HG02588 (cell line): ENCODE measurements at regions not wholly inside any gene's neighbourhood (a gene's known extent, or its start where the extent isn't known, plus 50 kb on each side); places are given as distances from the start of the nearest gene placed in this dataset.
"Not testable (repeated sequence)": the region's sequence is repeated elsewhere in the genome, so short reads cannot be mapped to it uniquely, and the experiment has no call there.

Experiments used
- ATAC-seq: cut with Tn5 transposase; IDR thresholded peaks from one replicate; pipeline ENCODE4 v1.9.1; 2021; ENCODE audit warnings: mild to moderate bottlenecking, moderate library complexity; ENCODE audit not compliant: unreplicated experiment

DNA sequence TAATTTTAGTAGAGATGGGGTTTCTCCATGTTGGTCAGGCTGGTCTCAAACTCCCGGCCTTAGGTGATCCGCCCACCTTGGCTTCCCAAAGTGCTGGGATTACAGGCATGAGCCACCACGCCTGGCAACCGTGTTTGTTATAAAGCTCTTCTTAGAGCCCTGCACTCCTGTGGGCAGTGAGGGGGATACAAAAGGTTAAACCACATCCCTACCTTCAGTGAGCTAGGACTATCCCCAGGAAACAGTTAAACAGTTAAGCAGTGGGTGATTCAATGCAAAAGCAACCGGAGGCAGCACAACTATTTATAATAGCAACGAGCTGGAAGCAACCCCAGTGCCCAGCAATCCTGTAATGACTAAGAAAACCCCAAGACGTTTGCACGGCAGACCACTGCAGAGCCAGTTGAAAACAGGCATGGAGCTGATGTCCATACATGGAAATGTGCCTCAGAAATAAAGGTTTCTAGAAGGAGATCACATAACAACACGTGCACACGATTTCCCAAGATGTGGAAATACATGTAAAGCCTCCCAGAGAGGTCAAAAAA lies 107.2 kb upstream of the LYZL2 start:
- ATAC-seq: peak; percentile 74

DNA sequence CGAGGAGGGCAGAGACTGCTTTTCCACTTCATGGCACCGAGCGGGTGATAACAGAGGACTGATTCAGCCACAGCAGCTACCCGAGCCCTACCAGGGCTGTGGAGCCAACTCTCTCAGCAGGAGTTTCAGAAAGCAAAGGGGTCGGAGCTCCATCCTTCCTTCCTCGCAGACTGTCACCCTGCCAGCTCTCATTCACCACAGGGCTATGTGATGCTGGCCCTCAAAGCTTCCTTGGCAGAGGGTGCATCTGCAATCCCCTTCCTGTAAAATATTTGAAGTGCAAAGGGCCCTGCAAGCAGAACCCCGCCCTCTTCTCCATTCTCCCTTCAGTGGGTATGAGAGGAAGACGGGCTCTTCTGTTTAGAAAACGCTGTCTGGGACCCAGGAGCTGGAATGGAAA lies 105.3 kb upstream of the LYZL2 start:
- ATAC-seq: no peak

DNA sequence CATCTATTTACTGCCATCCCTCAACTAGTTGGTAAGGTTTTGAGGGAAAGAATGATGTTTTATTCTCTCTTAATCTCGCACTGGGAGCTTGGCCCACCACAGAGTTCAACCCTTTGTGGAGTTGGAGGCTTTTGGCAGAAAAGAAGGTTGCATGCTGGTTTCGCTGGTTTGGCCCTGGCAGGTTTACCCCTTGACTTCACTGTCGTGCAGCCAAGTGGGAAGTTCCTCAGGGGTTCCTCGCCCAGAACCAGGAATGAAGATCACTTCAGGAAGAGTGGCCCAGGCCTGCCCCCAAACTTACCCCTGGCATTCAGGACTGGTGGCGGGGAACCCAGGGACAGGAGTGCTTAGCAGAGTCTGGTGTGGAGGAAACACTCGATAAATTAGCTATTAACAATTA lies 103.1 kb upstream of the LYZL2 start:
- ATAC-seq: no peak

DNA sequence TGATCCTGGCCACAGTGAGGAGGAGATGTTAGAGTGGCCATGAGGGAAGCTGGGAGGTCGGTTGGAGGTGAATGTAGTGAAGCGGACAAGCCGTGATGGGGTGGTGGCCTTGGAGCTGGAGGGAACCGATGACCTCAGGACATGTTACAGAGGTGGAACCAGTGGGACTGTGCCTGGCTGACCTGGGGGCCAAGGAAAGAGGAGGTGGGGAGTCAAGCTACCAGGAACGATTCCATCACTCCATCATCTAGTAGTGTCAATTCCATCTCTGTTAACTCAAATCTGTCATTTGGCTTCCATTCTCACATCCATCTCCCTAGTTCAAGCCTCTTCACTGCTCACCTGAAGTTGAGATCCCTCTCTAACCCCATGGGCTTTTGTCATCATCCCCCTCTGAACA lies 102.4 kb upstream of the LYZL2 start:
- no peak for ATAC-seq

DNA sequence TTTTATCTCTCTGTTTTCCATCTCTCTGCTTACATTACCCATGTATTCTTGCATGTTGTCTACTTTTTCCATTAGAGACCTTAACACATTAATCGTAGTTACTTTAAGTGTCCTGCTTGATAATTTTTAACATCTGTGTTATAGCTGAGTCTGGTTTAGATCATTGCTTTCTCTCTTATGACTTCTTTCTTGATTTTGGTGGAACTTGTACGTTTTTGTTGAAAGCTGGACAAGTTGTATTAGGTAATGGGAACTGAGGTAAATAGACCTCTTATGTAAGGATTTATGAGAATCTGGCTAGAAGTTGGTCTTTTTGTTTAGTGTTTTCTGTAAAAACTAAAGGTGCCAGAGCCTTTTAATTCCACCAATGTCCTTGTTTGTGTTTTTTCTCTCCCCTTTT lies 100.8 kb upstream of the LYZL2 start:
- ATAC-seq: no peak

DNA sequence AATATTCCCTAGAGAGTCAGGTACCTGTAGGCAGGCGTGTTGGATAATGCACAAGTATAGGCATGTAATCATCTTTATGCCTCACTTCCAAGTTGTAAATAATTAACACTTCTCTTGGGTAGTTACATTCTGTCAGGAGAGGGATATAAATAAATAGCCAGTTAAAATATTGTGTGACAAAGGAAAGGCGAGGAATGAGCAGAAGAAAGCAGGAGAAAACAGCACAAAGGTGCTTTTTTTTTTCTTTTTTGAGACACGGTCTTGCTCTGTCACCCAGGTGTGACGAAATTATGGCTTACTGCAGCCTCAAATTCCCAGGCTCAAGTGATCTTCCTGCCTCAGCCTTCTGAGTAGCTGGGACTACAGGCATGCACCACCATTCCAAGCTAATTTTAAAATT lies 99.2 kb upstream of the LYZL2 start:
- no peak for ATAC-seq

DNA sequence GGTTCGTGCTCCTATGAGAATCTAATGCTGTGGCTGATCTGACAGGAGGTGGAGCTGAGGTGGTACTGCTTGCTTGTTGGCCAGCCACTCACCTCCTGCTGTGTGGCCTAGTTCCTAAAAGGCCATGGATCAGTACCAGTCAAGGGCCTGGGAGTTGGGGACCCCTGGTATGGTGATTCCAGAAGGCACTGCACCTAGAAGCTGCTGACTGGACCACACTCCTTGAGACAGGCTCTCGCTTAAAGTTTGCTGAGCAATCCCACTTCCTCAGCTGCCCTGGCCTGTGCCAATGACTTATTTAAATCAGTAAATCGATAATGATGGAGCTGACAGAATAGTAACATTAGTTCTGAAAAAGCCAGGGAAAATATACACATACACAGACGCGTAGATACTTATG lies 98.6 kb upstream of the LYZL2 start:
- no peak for ATAC-seq

DNA sequence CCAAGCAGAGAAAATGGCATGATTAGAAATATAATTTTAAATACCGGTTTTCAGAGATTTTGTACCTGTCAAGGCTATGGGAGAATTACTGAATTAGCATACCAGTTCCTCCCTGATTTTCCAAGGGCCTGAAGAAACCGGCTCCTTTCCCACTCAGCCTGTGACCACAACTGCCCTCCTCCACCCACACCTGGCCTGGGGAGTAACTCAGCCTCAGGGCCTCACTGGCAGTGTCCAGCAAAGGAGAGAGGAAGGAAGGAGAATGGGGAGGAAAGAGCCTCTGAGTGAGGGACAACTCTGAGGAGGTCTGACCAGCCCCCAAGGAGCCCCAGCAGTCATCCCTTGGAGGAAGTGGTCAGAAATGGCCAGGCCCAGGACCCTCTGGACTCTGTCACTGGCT lies 98.0 kb upstream of the LYZL2 start:
- no peak for ATAC-seq

DNA sequence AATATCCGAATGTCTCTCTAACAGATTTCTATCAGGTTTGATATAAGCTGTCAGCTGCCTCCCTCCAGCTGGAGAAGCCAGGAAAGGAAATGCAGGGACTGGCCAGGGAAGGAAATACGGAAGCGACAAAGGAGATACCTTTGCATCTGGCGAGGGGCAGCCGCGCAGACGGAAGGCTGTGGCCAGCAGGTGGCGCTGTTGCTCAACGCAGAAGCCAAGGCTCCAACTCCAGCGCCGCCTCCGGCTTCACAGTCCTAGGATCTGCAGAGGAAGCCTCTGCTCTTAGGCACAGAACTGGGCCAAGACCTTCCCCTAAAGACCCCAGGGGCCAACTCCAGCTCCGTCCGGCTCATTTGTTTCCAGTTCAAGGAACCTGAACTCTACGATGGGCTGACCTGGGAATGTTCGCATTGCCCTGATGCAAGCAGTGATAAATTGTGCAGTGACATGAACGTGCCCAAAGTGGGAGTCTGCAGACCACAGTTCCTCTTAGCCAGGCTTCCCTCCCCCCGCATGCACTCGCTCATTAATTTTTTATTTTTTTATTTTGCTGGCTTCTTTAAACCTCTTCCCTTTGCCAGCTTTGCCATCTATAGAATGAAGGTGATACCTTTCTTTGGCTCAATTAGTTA lies 97.3 kb upstream of the LYZL2 start:
- peak; percentile 79 for ATAC-seq

DNA sequence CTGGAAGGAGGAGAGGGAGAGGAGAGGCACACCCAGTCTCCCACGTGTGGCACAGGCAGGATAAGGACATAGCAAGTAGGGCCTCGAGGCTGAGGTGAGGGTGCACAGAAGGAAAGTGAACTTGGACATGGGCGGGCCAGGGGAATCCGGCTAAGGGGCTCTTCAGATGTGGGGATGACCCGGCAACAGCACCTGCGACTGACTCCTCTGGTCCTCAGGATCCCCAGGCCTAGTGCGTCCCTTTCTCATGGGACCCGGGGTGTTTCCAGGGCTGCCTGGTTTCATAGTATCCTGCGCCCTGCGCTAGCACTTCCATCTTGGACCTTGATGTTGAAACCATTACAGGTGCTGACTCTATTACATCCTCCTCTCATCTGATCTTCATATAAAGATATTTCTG lies 96.1 kb upstream of the LYZL2 start:
- no peak for ATAC-seq

DNA sequence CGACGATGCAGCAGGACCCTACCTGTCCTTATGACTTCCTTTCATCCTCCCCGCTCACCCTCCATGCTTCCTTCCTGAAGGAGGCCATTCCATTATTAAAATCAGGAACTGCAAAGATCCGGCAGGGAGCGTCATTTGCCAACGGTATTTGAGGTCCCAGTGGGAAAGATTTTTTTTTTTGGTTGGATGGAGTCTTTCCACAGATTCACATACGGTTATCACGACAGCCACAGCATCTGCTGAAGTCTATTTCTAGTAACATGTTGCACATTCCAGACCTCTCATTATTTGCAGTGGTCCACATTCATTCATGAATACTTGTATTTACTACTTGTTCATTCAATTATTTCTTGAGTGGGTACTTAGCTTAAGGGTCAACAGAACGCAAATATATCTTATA lies 94.7 kb upstream of the LYZL2 start:
- ATAC-seq: no peak

DNA sequence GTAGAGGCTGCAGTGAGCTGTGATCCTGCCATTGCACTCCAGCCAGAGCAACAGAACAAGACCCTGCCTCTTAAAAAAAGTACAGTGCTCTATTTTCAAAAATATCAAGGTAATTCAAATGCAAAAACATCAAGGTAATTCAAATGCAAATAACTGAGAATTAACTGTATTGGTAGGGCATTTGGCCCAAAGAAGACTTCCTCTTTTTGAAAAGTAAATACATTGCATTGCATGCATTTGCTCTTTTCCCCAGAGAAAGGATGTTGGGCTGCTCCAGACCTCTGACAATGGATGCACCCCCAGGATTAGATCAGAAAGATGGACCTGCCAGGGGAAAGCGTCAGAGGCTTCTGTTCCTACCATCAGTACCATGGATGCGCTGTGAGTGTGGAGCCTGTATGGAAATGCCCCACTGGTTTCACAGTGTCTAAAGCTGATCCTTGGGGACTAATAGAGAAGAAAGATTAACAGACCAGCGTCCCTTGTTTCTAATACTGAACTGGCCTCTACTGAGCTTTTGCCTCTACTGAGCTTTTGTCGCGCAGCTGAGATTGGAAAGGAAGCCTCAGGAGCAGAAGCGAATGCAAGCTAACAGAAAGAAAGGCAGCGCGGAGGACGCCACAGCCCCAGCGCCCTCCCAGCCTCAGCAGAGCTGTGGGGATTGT lies 93.5 kb upstream of the LYZL2 start:
- ATAC-seq: no peak

DNA sequence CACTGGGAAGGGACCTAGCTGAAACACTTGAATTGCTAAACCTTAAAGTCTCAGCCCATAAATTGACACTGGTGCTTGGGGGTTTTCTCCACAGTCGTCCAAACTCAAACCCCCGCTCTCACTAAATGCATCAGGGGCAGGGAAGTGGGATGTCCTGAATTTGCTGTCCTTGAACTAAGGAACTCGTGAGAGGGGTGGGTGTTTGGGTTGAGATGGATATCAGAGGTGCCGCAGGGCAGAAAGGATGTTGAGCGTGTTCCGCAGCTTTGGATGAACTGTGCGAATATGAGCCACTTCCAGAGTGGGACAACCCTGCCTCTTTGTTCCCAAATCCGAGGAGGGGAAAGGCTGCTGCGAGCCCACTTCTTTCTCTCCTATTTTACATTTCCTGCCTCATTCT lies 90.3 kb upstream of the LYZL2 start:
- no peak for ATAC-seq

DNA sequence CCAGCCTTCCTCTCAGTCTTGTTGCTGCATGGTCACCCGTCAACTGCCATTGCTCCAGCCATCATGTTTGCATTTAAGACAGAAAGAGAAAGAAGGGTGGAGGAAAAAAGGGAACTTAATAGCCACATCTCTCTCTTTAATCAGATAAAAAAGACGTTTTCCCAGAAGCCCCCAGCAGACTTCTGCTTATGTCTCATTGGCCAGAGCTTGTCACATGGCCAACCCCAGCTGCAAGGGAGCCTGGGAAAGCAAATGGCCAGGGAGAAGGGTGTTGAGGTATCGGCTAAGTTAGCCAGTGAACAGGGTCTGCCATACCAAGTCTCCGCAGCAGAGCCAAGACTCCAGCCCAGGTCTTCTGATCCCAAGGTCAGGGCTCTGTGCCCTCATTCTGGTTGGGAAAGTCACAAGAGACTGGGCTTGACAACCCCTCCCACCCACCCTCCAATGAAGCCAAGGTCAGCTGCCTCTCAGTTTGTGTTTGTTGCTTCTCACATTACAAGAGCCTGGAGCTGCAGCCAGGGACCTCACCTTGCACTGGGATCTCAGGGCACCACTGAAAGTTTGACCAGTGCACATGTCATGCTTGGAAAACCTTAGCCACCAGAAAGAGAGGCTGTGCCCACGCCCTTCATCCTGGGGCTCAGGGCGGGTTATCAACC lies 80.3 kb upstream of the LYZL2 start:
- no peak for ATAC-seq

DNA sequence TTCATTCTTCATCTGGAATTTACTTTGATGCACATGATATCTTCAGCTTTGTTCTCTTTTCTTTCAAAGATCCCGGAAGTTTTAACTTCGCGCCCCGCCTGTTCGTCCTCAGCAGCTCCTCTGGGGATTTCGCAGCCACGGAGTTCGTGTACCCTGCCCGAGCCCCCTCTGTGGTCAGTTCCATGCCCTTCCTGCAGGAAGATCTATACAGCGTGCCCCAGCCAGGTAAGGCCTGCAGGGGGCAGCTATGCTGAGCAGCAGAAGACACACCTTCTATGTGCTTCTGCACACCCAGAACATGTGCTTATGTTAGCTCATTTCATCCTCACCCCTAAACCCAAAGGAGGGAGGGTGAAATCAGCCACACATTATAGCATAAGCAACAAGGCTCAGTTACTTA lies 79.7 kb upstream of the LYZL2 start:
- ATAC-seq: no peak

DNA sequence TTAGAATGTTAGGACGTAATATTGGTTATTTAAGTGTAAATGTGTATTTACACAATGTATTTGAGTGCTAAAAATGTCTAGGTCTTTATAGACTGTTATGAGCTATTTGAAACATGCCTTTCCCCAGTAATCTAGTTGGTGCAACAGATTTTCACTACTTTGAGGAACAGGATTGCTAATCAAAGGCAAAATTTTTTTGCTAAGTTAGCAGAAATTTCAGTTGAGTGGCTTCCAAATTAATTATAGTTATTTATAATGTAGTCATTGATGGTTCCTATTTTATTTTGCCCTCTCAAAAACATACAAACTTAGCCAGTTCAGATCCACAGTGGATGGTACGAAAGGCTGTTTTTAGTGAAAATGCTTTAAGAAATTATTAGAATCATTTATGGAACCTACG lies 78.7 kb upstream of the LYZL2 start:
- no peak for ATAC-seq

DNA sequence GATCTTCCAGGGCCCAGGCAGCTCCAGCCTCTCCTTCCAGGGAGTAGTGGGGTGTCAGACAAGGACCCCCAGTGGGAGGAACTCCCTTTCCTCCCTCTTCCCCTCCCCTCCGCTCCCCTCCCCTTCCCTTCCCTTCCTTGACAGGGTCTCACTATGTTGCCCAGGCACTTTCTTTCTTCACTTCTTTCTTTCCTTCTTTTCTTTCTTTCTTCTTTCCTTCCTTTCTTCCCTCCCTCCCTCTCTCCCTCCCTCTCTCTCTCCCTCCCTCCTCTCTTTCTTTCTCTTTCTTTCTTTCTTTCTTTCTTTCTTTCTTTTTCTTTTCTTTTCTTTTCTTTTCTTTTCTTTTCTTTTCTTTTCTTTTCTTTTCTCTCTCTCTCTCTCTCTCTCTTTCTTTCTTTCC lies 76.6 kb upstream of the LYZL2 start:
- not testable (repeated sequence) for ATAC-seq

DNA sequence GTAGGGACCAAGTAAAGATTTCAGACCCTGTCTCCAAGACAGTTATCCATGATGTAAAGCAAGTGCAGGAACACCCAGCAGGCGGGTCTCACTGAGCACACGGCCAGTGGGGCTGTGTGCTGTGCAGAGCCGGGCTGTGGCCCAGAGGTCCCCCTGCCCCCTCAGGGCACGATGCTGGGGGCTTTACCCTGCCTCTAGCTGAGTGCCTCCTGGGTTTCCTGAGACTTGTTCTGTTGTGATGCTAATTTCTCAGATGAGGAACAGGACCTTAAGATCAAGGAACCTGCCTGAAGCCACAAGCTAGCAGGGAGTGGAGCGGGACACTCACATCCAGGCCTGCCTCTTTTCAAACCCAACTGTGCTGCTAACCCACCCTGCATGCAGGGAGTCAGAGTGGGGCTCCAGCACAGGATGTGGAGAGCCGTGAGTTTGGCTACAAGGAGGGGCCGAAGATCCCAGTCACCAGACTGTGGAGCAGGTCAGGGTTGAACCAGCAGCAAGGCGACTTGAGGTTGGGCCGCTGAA lies 76.1 kb upstream of the LYZL2 start:
- peak; percentile 12 for ATAC-seq

DNA sequence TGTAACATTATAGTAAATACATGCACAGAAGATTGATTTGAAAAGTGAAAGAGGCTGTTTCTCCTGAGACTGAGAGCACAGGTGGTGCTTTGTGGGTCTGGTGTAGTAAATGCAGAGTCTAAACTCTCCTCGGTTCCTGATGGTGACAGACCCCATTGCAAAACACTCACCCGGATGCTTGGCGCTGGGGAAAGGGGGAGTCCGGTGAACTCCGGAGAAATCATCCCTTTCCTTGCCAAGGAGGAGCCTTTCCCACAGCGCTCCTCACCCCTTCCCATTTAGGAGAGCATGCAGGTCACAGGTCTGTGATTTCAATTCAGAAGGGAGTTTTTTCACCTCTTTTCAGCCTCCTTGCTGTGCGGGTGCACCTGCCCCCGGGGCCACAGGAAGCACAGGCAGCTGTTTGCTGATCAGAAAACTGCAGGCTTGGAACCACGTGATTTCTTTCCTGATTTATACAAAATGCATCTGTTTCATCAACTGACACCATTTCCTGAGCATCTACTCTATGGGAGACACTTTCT lies 75.6 kb upstream of the LYZL2 start:
- peak; percentile 53 for ATAC-seq

DNA sequence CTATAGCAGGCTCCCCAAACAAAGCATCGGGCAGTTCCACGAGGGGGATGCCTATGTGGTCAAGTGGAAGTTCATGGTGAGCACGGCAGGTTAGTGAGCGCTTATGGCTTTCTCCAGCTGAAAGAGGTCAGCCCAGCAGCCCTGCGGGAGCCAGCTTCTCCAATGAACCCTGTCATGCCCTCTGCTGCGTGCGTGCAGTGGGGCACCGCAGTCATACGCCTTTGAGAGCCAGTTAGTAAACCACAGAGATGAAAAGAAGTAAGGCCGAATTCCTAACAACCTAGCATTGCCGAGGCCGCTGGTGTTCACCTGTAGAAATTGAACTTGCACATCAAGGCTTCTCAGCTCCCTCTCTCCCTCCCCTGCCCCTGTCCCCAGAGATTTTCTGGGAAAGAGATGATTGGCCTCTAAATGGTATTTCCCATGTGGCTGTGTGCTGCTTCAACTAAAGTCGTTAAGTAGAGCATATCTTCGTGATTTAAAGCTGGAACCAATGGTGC lies 75.1 kb upstream of the LYZL2 start:
- ATAC-seq: peak; percentile 1

DNA sequence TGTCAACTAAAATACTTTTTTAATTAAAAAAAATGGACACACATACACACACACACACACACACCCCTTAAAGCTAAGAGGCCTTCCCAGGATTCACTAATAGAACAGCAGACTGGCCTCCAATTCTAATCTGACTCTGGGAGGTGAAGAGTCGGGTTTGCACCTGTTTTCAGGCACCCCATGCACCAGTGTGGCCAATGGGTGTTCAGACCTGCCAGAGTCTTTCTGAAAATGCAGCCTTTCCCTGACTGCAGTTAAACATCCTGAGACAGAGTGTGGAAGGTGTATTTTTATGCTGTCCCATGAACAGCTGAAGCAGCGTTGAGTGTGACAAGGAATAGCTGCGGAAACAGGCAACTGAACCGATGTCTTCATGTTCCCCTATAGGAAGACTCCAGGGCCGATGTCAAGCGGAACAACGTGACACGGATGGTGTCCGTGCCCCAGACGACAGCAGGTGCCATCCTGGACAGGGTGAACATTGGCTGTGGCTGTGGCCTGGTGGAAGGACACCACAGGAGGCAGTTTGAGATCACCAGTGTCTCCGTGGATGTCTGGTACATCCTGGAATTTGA lies 74.6 kb upstream of the LYZL2 start:
- no peak for ATAC-seq
